ENCODE measurements at regions not wholly inside any gene's neighbourhood (a gene's known extent, or its start where the extent isn't known, plus 50 kb on each side); places are given as distances from the start of the nearest gene placed in this dataset.

DNA sequence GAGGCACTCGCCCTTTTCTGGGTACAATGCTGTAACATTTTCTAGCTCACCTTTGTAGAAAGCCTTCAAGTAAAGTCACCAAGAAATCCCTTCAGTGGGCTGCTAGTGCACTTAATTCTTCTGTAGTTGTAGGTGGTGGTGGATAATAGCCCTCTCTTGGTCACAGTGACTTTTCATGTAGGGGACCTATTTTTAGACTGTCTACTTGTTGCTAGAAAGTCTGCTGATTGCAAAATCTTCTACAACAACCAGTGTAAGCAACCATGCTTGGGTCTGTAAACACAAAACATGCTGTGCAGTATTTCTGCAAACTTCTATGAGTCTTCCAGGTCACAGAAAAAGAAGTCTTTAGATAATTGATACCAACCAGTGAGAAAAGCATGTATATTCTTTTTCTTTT, 55.6 kb downstream of the PBDC1 start:
- no peak overlapping the region for H3K27ac ChIP-seq
- TF ChIP-seq, protein P1, sequence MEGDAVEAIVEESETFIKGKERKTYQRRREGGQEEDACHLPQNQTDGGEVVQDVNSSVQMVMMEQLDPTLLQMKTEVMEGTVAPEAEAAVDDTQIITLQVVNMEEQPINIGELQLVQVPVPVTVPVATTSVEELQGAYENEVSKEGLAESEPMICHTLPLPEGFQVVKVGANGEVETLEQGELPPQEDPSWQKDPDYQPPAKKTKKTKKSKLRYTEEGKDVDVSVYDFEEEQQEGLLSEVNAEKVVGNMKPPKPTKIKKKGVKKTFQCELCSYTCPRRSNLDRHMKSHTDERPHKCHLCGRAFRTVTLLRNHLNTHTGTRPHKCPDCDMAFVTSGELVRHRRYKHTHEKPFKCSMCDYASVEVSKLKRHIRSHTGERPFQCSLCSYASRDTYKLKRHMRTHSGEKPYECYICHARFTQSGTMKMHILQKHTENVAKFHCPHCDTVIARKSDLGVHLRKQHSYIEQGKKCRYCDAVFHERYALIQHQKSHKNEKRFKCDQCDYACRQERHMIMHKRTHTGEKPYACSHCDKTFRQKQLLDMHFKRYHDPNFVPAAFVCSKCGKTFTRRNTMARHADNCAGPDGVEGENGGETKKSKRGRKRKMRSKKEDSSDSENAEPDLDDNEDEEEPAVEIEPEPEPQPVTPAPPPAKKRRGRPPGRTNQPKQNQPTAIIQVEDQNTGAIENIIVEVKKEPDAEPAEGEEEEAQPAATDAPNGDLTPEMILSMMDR (IDR thresholded peaks at IDR 0.05): no peak
- TF ChIP-seq ZFX (IDR thresholded peaks at IDR 0.05; ENCODE audit: borderline replicate concordance): no peak

DNA sequence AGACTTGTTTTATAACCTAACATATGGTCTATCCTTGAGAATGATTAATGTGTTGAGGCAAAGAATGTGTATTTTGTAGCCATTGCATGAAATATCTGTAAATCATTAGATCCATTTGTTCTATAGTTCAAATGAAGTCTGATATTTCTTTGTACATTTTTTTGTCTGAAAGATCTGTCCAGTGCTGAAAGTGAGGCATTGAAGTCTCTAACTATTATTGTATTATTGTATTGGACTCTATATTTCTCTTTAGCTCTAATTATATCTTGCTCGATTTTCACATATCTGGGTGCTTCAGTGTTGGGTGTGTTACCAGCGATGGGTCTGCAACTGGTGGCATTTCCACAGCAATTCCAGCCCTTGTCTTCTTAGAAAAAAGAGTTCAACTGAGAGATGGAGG, 76.0 kb downstream of the PBDC1 start:
- no peak overlapping the region for H3K27ac ChIP-seq
- TF ChIP-seq, protein P1 (IDR thresholded peaks at IDR 0.05): no peak
- TF ChIP-seq ZFX (IDR thresholded peaks at IDR 0.05; ENCODE audit: borderline replicate concordance): no peak

GRCh38 chrX:76253432-76253831, 80.6 kb downstream of the PBDC1 start:
- H3K27ac ChIP-seq: no peak overlapping the region
- TF ChIP-seq, protein P1 (IDR thresholded peaks at IDR 0.05): no peak
- no peak for TF ChIP-seq ZFX (IDR thresholded peaks at IDR 0.05; ENCODE audit: borderline replicate concordance)

GRCh38 chrX:76279007-76279406, 106.1 kb downstream of the PBDC1 start:
- H3K27ac ChIP-seq: no peak overlapping the region
- no peak for TF ChIP-seq ZFX (IDR thresholded peaks at IDR 0.05; ENCODE audit: borderline replicate concordance)
- TF ChIP-seq, protein P1 (IDR thresholded peaks at IDR 0.05): peak; percentile 63

Measured in 22Rv1 (cell line).